ENCODE measurements at regions not wholly inside any gene's neighbourhood (a gene's known extent, or its start where the extent isn't known, plus 50 kb on each side); places are given as distances from the start of the nearest gene placed in this dataset.

GRCh38 chr7:82566752-82567151, 123.2 kb upstream of the CACNA2D1 start:
- TF ChIP-seq, protein P1, sequence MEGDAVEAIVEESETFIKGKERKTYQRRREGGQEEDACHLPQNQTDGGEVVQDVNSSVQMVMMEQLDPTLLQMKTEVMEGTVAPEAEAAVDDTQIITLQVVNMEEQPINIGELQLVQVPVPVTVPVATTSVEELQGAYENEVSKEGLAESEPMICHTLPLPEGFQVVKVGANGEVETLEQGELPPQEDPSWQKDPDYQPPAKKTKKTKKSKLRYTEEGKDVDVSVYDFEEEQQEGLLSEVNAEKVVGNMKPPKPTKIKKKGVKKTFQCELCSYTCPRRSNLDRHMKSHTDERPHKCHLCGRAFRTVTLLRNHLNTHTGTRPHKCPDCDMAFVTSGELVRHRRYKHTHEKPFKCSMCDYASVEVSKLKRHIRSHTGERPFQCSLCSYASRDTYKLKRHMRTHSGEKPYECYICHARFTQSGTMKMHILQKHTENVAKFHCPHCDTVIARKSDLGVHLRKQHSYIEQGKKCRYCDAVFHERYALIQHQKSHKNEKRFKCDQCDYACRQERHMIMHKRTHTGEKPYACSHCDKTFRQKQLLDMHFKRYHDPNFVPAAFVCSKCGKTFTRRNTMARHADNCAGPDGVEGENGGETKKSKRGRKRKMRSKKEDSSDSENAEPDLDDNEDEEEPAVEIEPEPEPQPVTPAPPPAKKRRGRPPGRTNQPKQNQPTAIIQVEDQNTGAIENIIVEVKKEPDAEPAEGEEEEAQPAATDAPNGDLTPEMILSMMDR (IDR thresholded peaks at IDR 0.05) = no peak
- no peak for TF ChIP-seq POLR2A (IDR thresholded peaks at IDR 0.05)

Measured in uterus (tissue), 2 donors.